ENCODE measurements at regions not wholly inside any gene's neighbourhood (a gene's known extent, or its start where the extent isn't known, plus 50 kb on each side); places are given as distances from the start of the nearest gene placed in this dataset.
"Not testable (repeated sequence)": the region's sequence is repeated elsewhere in the genome, so short reads cannot be mapped to it uniquely, and the experiment has no call there.

- H3K27me3 Mint-ChIP-seq = peaks cover 24% of the 10 kb centered on the region
- no peak overlapping the region for H3K4me3 Mint-ChIP-seq
- peaks cover 22% of the 10 kb centered on the region for H3K4me1 Mint-ChIP-seq
- H3K27ac Mint-ChIP-seq = no peak overlapping the region
- peak; percentile 86 for ATAC-seq
- H3K36me3 Mint-ChIP-seq = peaks cover 11% of the 10 kb centered on the region
- peaks cover 9% of the 10 kb centered on the region for H3K9me3 Mint-ChIP-seq
Observed at GRCh38 chr9:78103971-78104433, 72.4 kb upstream of the GNAQ start.

GRCh38 chr9:78101247-78101646 lies 69.6 kb upstream of the GNAQ start:
- H3K9me3 Mint-ChIP-seq = peaks cover 4% of the 10 kb centered on the region
- H3K27ac Mint-ChIP-seq = no peak overlapping the region
- H3K4me3 Mint-ChIP-seq = no peak overlapping the region
- peaks cover 29% of the 10 kb centered on the region for H3K4me1 Mint-ChIP-seq
- no peak for ATAC-seq
- H3K27me3 Mint-ChIP-seq = peaks cover 17% of the 10 kb centered on the region
- H3K36me3 Mint-ChIP-seq = no peaks in the 10 kb centered on the region

- H3K4me3 Mint-ChIP-seq = no peak overlapping the region
- H3K9me3 Mint-ChIP-seq = no peaks in the 10 kb centered on the region
Observed at GRCh38 chr9:78097541-78097940, 65.9 kb upstream of the GNAQ start.

GRCh38 chr9:78091731-78092130 lies 60.1 kb upstream of the GNAQ start:
- Mint-ChIP-seq H3K4me3 (no peak overlapping the region), H3K4me1 (no peaks in the 10 kb centered on the region), H3K36me3 (no peaks in the 10 kb centered on the region), H3K27me3 (peaks cover 6% of the 10 kb centered on the region), H3K27ac (no peak overlapping the region), H3K9me3 (no peaks in the 10 kb centered on the region)
- no peak for ATAC-seq

More at GRCh38 chr9:78097541-78097940, 65.9 kb upstream of the GNAQ start:
- peaks cover 13% of the 10 kb centered on the region for H3K4me1 Mint-ChIP-seq
- ATAC-seq = peak; percentile 24
- no peak overlapping the region for H3K27ac Mint-ChIP-seq
- no peaks in the 10 kb centered on the region for H3K36me3 Mint-ChIP-seq
- H3K27me3 Mint-ChIP-seq = peaks cover 9% of the 10 kb centered on the region

- no peak overlapping the region for H3K27ac Mint-ChIP-seq
- peaks cover 9% of the 10 kb centered on the region for H3K9me3 Mint-ChIP-seq
- H3K4me1 Mint-ChIP-seq = no peaks in the 10 kb centered on the region
- peaks cover 8% of the 10 kb centered on the region for H3K27me3 Mint-ChIP-seq
- no peak overlapping the region for H3K4me3 Mint-ChIP-seq
- no peaks in the 10 kb centered on the region for H3K36me3 Mint-ChIP-seq
- ATAC-seq = no peak
Observed at GRCh38 chr9:78089111-78089510, 57.5 kb upstream of the GNAQ start.

GRCh38 chr9:78088190-78088589 lies 56.6 kb upstream of the GNAQ start:
- not testable (repeated sequence) for H3K4me3 Mint-ChIP-seq, H3K27me3 Mint-ChIP-seq, H3K4me1 Mint-ChIP-seq, H3K36me3 Mint-ChIP-seq, ATAC-seq, H3K27ac Mint-ChIP-seq
- H3K9me3 Mint-ChIP-seq = peaks cover 13% of the 10 kb centered on the region

Measured in stimulated activated memory B cell treated with anti-CD40 and anti-IgM and Interleukin-4, amounts not matched to agents 10 μg/mL and 1 μg/mL and 100 μg/mL, for 72 hours (primary cell).